B cell (primary cell): ENCODE measurements at regions not wholly inside any gene's neighbourhood (a gene's known extent, or its start where the extent isn't known, plus 50 kb on each side); places are given as distances from the start of the nearest gene placed in this dataset.

ENCODE experiments used
- CTCF ChIP-seq: fragments of 200-600 bp; IDR thresholded peaks from one replicate; pipeline ENCODE4 v1.8.0; 2022; ENCODE audit warnings: antibody characterized with exemption, mild to moderate bottlenecking
- EZH2 ChIP-seq: IDR thresholded peaks from 2 replicates; pipeline ENCODE4 v1.6.1; 2012; ENCODE audit warnings: borderline replicate concordance, low read depth, mild to moderate bottlenecking, moderate library complexity, low read length; ENCODE audit not compliant: insufficient read depth, poor library complexity, severe bottlenecking

GRCh38 chr13:40429706-40430545 lies 236.5 kb downstream of the FOXO1 start:
- TF ChIP-seq CTCF (no peak), EZH2 (no peak)
